IMR-90 (cell line): ENCODE measurements at regions not wholly inside any gene's neighbourhood (a gene's known extent, or its start where the extent isn't known, plus 50 kb on each side); places are given as distances from the start of the nearest gene placed in this dataset.

Experiments
- CEBPB ChIP-seq: IDR thresholded peaks from 2 replicates; pipeline ENCODE4 v1.6.1; 2012; ENCODE audit warnings: low read depth, low read length, improper control_type of control experiment
- CHD1 ChIP-seq: IDR thresholded peaks from 2 replicates; pipeline ENCODE4 v1.6.1; 2012; ENCODE audit warnings: low read depth, low read length, improper control_type of control experiment
- ELK1 ChIP-seq: fragments of 150-350 bp; IDR thresholded peaks from 2 replicates; pipeline ENCODE4 v1.6.1; 2016; ENCODE audit warnings: low read depth, mild to moderate bottlenecking, low read length, moderate library complexity, borderline replicate concordance
- FOS ChIP-seq: fragments of 150-350 bp; IDR thresholded peaks from 2 replicates; pipeline ENCODE4 v1.6.1; 2016; ENCODE audit warnings: low read depth, low read length
- MXI1 ChIP-seq: IDR thresholded peaks from 2 replicates; pipeline ENCODE4 v1.6.1; 2012; ENCODE audit warnings: low read depth, mild to moderate bottlenecking, low read length, moderate library complexity, borderline replicate concordance
- POLR2A ChIP-seq: IDR thresholded peaks from 2 replicates; pipeline ENCODE4 v1.6.1; 2012; ENCODE audit warnings: mild to moderate bottlenecking, low read depth, low read length
- RAD21 ChIP-seq: IDR thresholded peaks from 2 replicates; pipeline ENCODE4 v1.6.1; 2012; ENCODE audit warnings: low read length, improper control_type of control experiment
- SMC3 ChIP-seq: fragments of 150-350 bp; IDR thresholded peaks from 2 replicates; pipeline ENCODE4 v1.6.1; 2016; ENCODE audit warnings: low read depth, mild to moderate bottlenecking, antibody characterized with exemption, low read length, moderate library complexity
- TF ChIP-seq, protein P1 (sequence below): conservative IDR thresholded peaks from 2 replicates; pipeline ENCODE4 v1.5.1; 2012; ENCODE audit warnings: mild to moderate bottlenecking, low read depth, low read length, improper control_type of control experiment
- TF ChIP-seq, protein P2 (sequence below): fragments of 150-350 bp; IDR thresholded peaks from 2 replicates; pipeline ENCODE4 v1.6.1; 2017; ENCODE audit warnings: mild to moderate bottlenecking, antibody characterized with exemption, low read length, low read depth

GRCh38 chr20:4328541-4328940 lies 79.5 kb upstream of the ADRA1D start:
- TF ChIP-seq, protein P1, sequence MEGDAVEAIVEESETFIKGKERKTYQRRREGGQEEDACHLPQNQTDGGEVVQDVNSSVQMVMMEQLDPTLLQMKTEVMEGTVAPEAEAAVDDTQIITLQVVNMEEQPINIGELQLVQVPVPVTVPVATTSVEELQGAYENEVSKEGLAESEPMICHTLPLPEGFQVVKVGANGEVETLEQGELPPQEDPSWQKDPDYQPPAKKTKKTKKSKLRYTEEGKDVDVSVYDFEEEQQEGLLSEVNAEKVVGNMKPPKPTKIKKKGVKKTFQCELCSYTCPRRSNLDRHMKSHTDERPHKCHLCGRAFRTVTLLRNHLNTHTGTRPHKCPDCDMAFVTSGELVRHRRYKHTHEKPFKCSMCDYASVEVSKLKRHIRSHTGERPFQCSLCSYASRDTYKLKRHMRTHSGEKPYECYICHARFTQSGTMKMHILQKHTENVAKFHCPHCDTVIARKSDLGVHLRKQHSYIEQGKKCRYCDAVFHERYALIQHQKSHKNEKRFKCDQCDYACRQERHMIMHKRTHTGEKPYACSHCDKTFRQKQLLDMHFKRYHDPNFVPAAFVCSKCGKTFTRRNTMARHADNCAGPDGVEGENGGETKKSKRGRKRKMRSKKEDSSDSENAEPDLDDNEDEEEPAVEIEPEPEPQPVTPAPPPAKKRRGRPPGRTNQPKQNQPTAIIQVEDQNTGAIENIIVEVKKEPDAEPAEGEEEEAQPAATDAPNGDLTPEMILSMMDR: no peak
- no peak for TF ChIP-seq CEBPB
- no peak for TF ChIP-seq RAD21
- no peak for TF ChIP-seq POLR2A
- TF ChIP-seq SMC3: no peak
- TF ChIP-seq MXI1: no peak
- TF ChIP-seq ELK1: no peak
- TF ChIP-seq, protein P2, sequence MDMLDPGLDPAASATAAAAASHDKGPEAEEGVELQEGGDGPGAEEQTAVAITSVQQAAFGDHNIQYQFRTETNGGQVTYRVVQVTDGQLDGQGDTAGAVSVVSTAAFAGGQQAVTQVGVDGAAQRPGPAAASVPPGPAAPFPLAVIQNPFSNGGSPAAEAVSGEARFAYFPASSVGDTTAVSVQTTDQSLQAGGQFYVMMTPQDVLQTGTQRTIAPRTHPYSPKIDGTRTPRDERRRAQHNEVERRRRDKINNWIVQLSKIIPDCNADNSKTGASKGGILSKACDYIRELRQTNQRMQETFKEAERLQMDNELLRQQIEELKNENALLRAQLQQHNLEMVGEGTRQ: no peak
- no peak for TF ChIP-seq FOS
- no peak for TF ChIP-seq CHD1
